PC-9 (cell line): ENCODE measurements at regions not wholly inside any gene's neighbourhood (a gene's known extent, or its start where the extent isn't known, plus 50 kb on each side); places are given as distances from the start of the nearest gene placed in this dataset.

ENCODE experiments used
- CTCF ChIP-seq: fragments of 200-600 bp; sonication (generic); conservative IDR thresholded peaks from 2 replicates; pipeline ENCODE4 v1.6.1; 2017; ENCODE audit warnings: mixed run types, antibody characterized with exemption, mild to moderate bottlenecking, moderate library complexity
- EZH2 ChIP-seq: fragments of 200-600 bp; sonication (generic); IDR thresholded peaks from 2 replicates; pipeline ENCODE4 v1.8.0; 2017; ENCODE audit warnings: antibody characterized with exemption, low read depth

GRCh38 chr3:107443461-107443860 lies 66.2 kb downstream of the CCDC54 start:
- TF ChIP-seq CTCF (no peak), EZH2 (no peak)
